Upper lobe of left lung (tissue), 4 donors: ENCODE measurements at regions not wholly inside any gene's neighbourhood (a gene's known extent, or its start where the extent isn't known, plus 50 kb on each side); places are given as distances from the start of the nearest gene placed in this dataset.

Source experiments
- EP300 ChIP-seq, 4 donors: sonication (generic); formaldehyde crosslinking; IDR thresholded peaks; one replicate each; pipeline ENCODE4 v1.5.1; 2017; ENCODE audit warnings: antibody characterized with exemption in 4 of 4, control low read depth in 2 of 4
- POLR2A ChIP-seq, 4 donors: fragments of 450-650 bp; IDR thresholded peaks; one replicate each; pipeline ENCODE4 v1.5.1; 2016 to 2017; ENCODE audit warnings: antibody characterized with exemption in 4 of 4, mild to moderate bottlenecking in 2 of 4
- POLR2AphosphoS5 ChIP-seq, 2 donors: sonication (generic); formaldehyde crosslinking; IDR thresholded peaks; one replicate each; pipeline ENCODE4 v1.5.1; 2017; ENCODE audit warnings: antibody characterized with exemption in 2 of 2
- TF ChIP-seq, protein P1 (sequence below), 6 experiments: fragments of 450-650 bp in 4 of 6; fragments of 200-600 bp in 2 of 6; sonication (generic) in 2 of 6; IDR thresholded peaks; one replicate each; pipeline ENCODE4 v1.5.1; 2016 to 2019; ENCODE audit warnings: antibody characterized with exemption in 6 of 6

DNA sequence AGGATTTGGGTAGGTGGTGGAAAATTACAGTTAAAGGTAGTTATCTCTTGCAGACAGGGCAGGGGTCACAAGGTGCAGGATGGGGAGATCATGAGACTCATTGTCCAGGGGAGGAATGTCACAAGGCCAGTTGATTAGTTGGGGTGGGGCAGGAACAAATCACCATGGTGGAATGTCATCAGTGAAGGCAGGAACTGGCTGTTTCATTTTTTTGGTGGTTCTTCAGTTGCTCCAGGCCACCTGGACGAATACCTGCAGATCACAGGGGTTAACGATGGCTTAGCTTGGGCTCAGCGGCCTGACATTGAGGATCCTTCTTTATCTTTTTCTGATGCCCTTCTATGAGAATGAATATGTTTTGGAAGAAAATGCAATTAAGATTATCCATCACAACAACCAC is 87.1 kb downstream of the KPNA2 start:
- no peak for TF ChIP-seq POLR2AphosphoS5 (IDR thresholded peaks at IDR 0.05)
- TF ChIP-seq, protein P1, sequence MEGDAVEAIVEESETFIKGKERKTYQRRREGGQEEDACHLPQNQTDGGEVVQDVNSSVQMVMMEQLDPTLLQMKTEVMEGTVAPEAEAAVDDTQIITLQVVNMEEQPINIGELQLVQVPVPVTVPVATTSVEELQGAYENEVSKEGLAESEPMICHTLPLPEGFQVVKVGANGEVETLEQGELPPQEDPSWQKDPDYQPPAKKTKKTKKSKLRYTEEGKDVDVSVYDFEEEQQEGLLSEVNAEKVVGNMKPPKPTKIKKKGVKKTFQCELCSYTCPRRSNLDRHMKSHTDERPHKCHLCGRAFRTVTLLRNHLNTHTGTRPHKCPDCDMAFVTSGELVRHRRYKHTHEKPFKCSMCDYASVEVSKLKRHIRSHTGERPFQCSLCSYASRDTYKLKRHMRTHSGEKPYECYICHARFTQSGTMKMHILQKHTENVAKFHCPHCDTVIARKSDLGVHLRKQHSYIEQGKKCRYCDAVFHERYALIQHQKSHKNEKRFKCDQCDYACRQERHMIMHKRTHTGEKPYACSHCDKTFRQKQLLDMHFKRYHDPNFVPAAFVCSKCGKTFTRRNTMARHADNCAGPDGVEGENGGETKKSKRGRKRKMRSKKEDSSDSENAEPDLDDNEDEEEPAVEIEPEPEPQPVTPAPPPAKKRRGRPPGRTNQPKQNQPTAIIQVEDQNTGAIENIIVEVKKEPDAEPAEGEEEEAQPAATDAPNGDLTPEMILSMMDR (IDR thresholded peaks at IDR 0.05) = no peak
- no peak for TF ChIP-seq POLR2A (IDR thresholded peaks at IDR 0.05)
- no peak for TF ChIP-seq EP300 (IDR thresholded peaks at IDR 0.05)
